ENCODE measurements at regions not wholly inside any gene's neighbourhood (a gene's known extent, or its start where the extent isn't known, plus 50 kb on each side); places are given as distances from the start of the nearest gene placed in this dataset.
A peak's percentile ranks its signal among the peaks of the same experiment; 100 is the strongest.

- Histone ChIP-seq H3K4me1 (ENCODE audit: control insufficient read depth, insufficient read depth, low read length) (no peaks in the 10 kb centered on the region), H3K27me3 (ENCODE audit: control insufficient read depth, insufficient read depth, low read length) (no peaks in the 10 kb centered on the region), H3K36me3 (ENCODE audit: insufficient read depth, low read length) (no peaks in the 10 kb centered on the region), H3K4me2 (ENCODE audit: low read length) (no peak overlapping the region), H3K9me3 (replicated peaks; ENCODE audit: low read length) (no peaks in the 10 kb centered on the region), H3K9ac (ENCODE audit: low read depth, low read length) (no peak overlapping the region), H3K4me3 (ENCODE audit: low read length) (no peak overlapping the region)
These were observed 470.7 kb upstream of the CBLB start for GRCh38 chr3:106339551-106339950.

GRCh38 chr3:106341087-106341486, 472.3 kb upstream of the CBLB start:
- no peaks in the 10 kb centered on the region for H3K36me3 ChIP-seq (ENCODE audit: insufficient read depth, low read length)
- H3K27me3 ChIP-seq (ENCODE audit: control insufficient read depth, insufficient read depth, low read length): no peaks in the 10 kb centered on the region
- peaks cover 12% of the 10 kb centered on the region for H3K4me1 ChIP-seq (ENCODE audit: control insufficient read depth, insufficient read depth, low read length)
- no peak overlapping the region for H3K9ac ChIP-seq (ENCODE audit: low read depth, low read length)
- H3K4me2 ChIP-seq (ENCODE audit: low read length): peak overlapping the region; percentile 22
- H3K4me3 ChIP-seq (ENCODE audit: low read length): no peak overlapping the region
- no peaks in the 10 kb centered on the region for H3K9me3 ChIP-seq (replicated peaks; ENCODE audit: low read length)

GRCh38 chr3:106341586-106342162, 472.9 kb upstream of the CBLB start:
- H3K36me3 ChIP-seq (ENCODE audit: insufficient read depth, low read length): no peaks in the 10 kb centered on the region
- H3K4me1 ChIP-seq (ENCODE audit: control insufficient read depth, insufficient read depth, low read length): peaks cover 17% of the 10 kb centered on the region
- no peaks in the 10 kb centered on the region for H3K9me3 ChIP-seq (replicated peaks; ENCODE audit: low read length)
- H3K4me3 ChIP-seq (ENCODE audit: low read length): no peak overlapping the region
- no peak overlapping the region for H3K9ac ChIP-seq (ENCODE audit: low read depth, low read length)
- no peaks in the 10 kb centered on the region for H3K27me3 ChIP-seq (ENCODE audit: control insufficient read depth, insufficient read depth, low read length)
- no peak overlapping the region for H3K4me2 ChIP-seq (ENCODE audit: low read length)

GRCh38 chr3:106342386-106342785, 473.6 kb upstream of the CBLB start:
- H3K27me3 ChIP-seq (ENCODE audit: control insufficient read depth, insufficient read depth, low read length): no peaks in the 10 kb centered on the region
- H3K4me1 ChIP-seq (ENCODE audit: control insufficient read depth, insufficient read depth, low read length): peaks cover 17% of the 10 kb centered on the region
- no peak overlapping the region for H3K9ac ChIP-seq (ENCODE audit: low read depth, low read length)
- no peak overlapping the region for H3K4me2 ChIP-seq (ENCODE audit: low read length)
- no peaks in the 10 kb centered on the region for H3K36me3 ChIP-seq (ENCODE audit: insufficient read depth, low read length)
- H3K4me3 ChIP-seq (ENCODE audit: low read length): no peak overlapping the region
- no peaks in the 10 kb centered on the region for H3K9me3 ChIP-seq (replicated peaks; ENCODE audit: low read length)

DNA sequence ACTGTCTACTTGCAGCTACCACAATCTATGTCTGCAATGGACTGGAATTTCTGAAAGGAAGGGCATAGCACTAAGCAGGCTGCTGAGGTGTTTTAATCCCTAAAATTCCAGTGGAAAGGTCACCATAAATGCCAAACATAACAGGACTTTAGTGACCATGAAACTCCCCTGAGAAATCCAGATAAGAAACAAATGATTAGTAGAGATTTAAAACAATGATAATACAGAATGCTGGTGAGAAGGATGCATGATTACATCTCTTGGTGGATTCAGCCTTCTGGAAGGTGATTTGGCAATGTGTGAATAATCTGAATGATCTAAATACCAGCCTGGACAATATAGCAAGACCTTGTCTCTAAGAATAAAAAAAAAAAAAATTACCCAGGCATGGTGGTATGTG, 475.0 kb upstream of the CBLB start:
- H3K9ac ChIP-seq (ENCODE audit: low read depth, low read length): no peak overlapping the region
- H3K9me3 ChIP-seq (replicated peaks; ENCODE audit: low read length): no peaks in the 10 kb centered on the region
- no peaks in the 10 kb centered on the region for H3K36me3 ChIP-seq (ENCODE audit: insufficient read depth, low read length)
- H3K27me3 ChIP-seq (ENCODE audit: control insufficient read depth, insufficient read depth, low read length): no peaks in the 10 kb centered on the region
- H3K4me3 ChIP-seq (ENCODE audit: low read length): no peak overlapping the region
- H3K4me2 ChIP-seq (ENCODE audit: low read length): no peak overlapping the region
- H3K4me1 ChIP-seq (ENCODE audit: control insufficient read depth, insufficient read depth, low read length): peaks cover 17% of the 10 kb centered on the region

- Histone ChIP-seq H3K4me3 (ENCODE audit: low read length) (no peak overlapping the region), H3K4me2 (ENCODE audit: low read length) (peak overlapping the region; percentile 45), H3K27me3 (ENCODE audit: control insufficient read depth, insufficient read depth, low read length) (no peaks in the 10 kb centered on the region), H3K9me3 (replicated peaks; ENCODE audit: low read length) (no peaks in the 10 kb centered on the region), H3K4me1 (ENCODE audit: control insufficient read depth, insufficient read depth, low read length) (peaks cover 17% of the 10 kb centered on the region), H3K36me3 (ENCODE audit: insufficient read depth, low read length) (no peaks in the 10 kb centered on the region), H3K9ac (ENCODE audit: low read depth, low read length) (peak overlapping the region; percentile 23)
These were observed 476.7 kb upstream of the CBLB start for GRCh38 chr3:106345353-106346027.

DNA sequence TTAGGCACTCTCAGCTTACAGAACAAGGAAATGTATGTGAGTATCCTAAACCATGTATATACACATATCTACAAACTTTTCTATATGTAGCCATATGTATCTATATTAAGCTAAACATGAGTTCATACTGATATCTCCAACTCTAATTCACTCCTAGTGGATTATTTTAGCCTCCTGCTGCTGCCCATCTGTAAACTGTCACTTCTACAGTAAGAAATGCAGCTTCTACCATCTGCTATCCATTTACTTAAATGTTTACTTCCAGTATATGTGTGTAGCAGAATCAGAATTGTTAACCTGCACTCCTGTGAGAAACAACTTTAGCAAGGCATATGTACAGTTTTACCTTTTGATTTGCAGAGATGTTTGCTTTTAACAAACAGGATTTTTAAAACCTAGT, 478.5 kb upstream of the CBLB start:
- Histone ChIP-seq H3K4me2 (ENCODE audit: low read length) (no peak overlapping the region), H3K36me3 (ENCODE audit: insufficient read depth, low read length) (no peaks in the 10 kb centered on the region), H3K4me3 (ENCODE audit: low read length) (no peak overlapping the region), H3K9ac (ENCODE audit: low read depth, low read length) (no peak overlapping the region), H3K27me3 (ENCODE audit: control insufficient read depth, insufficient read depth, low read length) (no peaks in the 10 kb centered on the region), H3K4me1 (ENCODE audit: control insufficient read depth, insufficient read depth, low read length) (peaks cover 17% of the 10 kb centered on the region), H3K9me3 (replicated peaks; ENCODE audit: low read length) (no peaks in the 10 kb centered on the region)

- Histone ChIP-seq H3K9ac (ENCODE audit: low read depth, low read length) (no peak overlapping the region), H3K36me3 (ENCODE audit: insufficient read depth, low read length) (no peaks in the 10 kb centered on the region), H3K27me3 (ENCODE audit: control insufficient read depth, insufficient read depth, low read length) (no peaks in the 10 kb centered on the region), H3K9me3 (replicated peaks; ENCODE audit: low read length) (no peaks in the 10 kb centered on the region), H3K4me3 (ENCODE audit: low read length) (no peak overlapping the region), H3K4me1 (ENCODE audit: control insufficient read depth, insufficient read depth, low read length) (peaks cover 17% of the 10 kb centered on the region), H3K4me2 (ENCODE audit: low read length) (no peak overlapping the region)
These were observed 479.4 kb upstream of the CBLB start for GRCh38 chr3:106348139-106348690.

DNA sequence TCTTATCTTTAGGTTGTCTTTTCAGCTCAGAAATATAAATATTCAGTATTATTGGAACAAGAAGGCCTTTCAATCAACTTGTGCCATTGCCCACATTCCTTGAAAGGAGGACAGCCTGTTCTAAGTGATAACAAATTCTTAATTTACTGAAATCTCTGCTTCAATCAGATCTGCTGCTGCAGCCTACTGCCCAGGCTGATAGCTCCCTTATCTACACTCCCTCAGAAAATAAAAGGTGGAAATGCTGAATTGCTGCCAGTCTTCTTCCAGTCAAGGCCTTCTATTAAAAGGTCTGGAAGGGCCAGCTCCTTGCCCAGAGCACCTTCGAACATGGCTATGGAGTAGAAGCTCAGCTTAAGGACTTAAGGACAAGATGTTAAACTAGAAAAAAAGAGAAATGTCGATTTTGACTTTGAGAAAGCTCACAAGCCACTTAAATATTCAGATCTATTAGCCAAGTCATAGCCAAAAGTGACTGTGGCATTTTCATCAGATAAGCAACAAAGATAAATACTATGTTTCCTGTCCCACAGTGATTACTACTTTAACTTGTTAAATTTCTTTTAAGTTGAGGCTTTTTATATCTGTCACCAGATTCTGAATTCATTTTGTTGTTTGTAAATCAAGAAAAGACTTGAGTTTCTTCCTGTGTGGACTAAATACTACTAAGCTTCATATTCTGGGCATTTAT, 480.5 kb upstream of the CBLB start:
- H3K4me3 ChIP-seq (ENCODE audit: low read length): no peak overlapping the region
- H3K36me3 ChIP-seq (ENCODE audit: insufficient read depth, low read length): no peaks in the 10 kb centered on the region
- no peaks in the 10 kb centered on the region for H3K27me3 ChIP-seq (ENCODE audit: control insufficient read depth, insufficient read depth, low read length)
- H3K4me2 ChIP-seq (ENCODE audit: low read length): no peak overlapping the region
- H3K4me1 ChIP-seq (ENCODE audit: control insufficient read depth, insufficient read depth, low read length): peaks cover 17% of the 10 kb centered on the region
- H3K9ac ChIP-seq (ENCODE audit: low read depth, low read length): no peak overlapping the region
- H3K9me3 ChIP-seq (replicated peaks; ENCODE audit: low read length): no peaks in the 10 kb centered on the region

GRCh38 chr3:106355873-106356272, 487.1 kb upstream of the CBLB start:
- no peaks in the 10 kb centered on the region for H3K9me3 ChIP-seq (replicated peaks; ENCODE audit: low read length)
- H3K4me1 ChIP-seq (ENCODE audit: control insufficient read depth, insufficient read depth, low read length): no peaks in the 10 kb centered on the region
- H3K4me2 ChIP-seq (ENCODE audit: low read length): no peak overlapping the region
- H3K4me3 ChIP-seq (ENCODE audit: low read length): no peak overlapping the region
- no peak overlapping the region for H3K9ac ChIP-seq (ENCODE audit: low read depth, low read length)
- no peaks in the 10 kb centered on the region for H3K36me3 ChIP-seq (ENCODE audit: insufficient read depth, low read length)
- no peaks in the 10 kb centered on the region for H3K27me3 ChIP-seq (ENCODE audit: control insufficient read depth, insufficient read depth, low read length)

- Histone ChIP-seq H3K4me2 (ENCODE audit: low read length) (no peak overlapping the region), H3K9me3 (replicated peaks; ENCODE audit: low read length) (no peaks in the 10 kb centered on the region), H3K36me3 (ENCODE audit: insufficient read depth, low read length) (no peaks in the 10 kb centered on the region), H3K4me3 (ENCODE audit: low read length) (no peak overlapping the region), H3K4me1 (ENCODE audit: control insufficient read depth, insufficient read depth, low read length) (no peaks in the 10 kb centered on the region), H3K9ac (ENCODE audit: low read depth, low read length) (no peak overlapping the region), H3K27me3 (ENCODE audit: control insufficient read depth, insufficient read depth, low read length) (no peaks in the 10 kb centered on the region)
These were observed 490.9 kb upstream of the CBLB start for GRCh38 chr3:106359692-106360091.

All from skeletal muscle satellite cell (primary cell).